ENCODE measurements at regions not wholly inside any gene's neighbourhood (a gene's known extent, or its start where the extent isn't known, plus 50 kb on each side); places are given as distances from the start of the nearest gene placed in this dataset.
"Not testable (repeated sequence)": the region's sequence is repeated elsewhere in the genome, so short reads cannot be mapped to it uniquely, and the experiment has no call there.

GRCh38 chr15:62419192-62419591 is 254.1 kb upstream of the C2CD4B start:
- H3K27ac ChIP-seq, result no peak overlapping the region
- TF ChIP-seq, protein P1, sequence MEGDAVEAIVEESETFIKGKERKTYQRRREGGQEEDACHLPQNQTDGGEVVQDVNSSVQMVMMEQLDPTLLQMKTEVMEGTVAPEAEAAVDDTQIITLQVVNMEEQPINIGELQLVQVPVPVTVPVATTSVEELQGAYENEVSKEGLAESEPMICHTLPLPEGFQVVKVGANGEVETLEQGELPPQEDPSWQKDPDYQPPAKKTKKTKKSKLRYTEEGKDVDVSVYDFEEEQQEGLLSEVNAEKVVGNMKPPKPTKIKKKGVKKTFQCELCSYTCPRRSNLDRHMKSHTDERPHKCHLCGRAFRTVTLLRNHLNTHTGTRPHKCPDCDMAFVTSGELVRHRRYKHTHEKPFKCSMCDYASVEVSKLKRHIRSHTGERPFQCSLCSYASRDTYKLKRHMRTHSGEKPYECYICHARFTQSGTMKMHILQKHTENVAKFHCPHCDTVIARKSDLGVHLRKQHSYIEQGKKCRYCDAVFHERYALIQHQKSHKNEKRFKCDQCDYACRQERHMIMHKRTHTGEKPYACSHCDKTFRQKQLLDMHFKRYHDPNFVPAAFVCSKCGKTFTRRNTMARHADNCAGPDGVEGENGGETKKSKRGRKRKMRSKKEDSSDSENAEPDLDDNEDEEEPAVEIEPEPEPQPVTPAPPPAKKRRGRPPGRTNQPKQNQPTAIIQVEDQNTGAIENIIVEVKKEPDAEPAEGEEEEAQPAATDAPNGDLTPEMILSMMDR (IDR thresholded peaks at IDR 0.05), result no peak
- no peak for TF ChIP-seq ZFX (IDR thresholded peaks at IDR 0.05; ENCODE audit: borderline replicate concordance)

GRCh38 chr15:62420371-62420770 is 255.3 kb upstream of the C2CD4B start:
- H3K27ac ChIP-seq, result not testable (repeated sequence)

DNA sequence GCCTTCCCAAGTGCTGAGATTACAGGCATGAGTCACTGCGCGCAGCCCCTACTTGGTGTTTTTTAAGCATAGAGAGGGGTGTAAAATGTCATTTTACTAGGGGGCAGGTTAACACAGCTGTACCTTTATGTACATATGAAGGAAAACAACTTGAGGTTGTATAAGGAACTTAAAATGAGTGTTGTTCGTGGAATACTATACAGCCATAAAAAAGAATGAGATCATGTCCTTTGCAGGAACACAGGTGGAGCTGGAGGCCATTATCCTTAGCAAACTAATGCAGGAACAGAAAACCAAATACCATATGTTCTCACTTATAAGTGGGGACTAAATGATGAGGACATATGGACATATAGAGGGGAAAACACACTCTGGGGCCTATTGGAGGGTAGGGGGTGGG is 256.2 kb upstream of the C2CD4B start:
- TF ChIP-seq, protein P1 (IDR thresholded peaks at IDR 0.05), result no peak
- no peak for TF ChIP-seq ZFX (IDR thresholded peaks at IDR 0.05; ENCODE audit: borderline replicate concordance)
- H3K27ac ChIP-seq, result no peak overlapping the region

- no peak for TF ChIP-seq ZFX (IDR thresholded peaks at IDR 0.05; ENCODE audit: borderline replicate concordance)
- TF ChIP-seq, protein P1 (IDR thresholded peaks at IDR 0.05), result no peak
- no peak overlapping the region for H3K27ac ChIP-seq
These were observed 261.4 kb upstream of the C2CD4B start for GRCh38 chr15:62426387-62426956.

- TF ChIP-seq ZFX (IDR thresholded peaks at IDR 0.05; ENCODE audit: borderline replicate concordance), result no peak
- TF ChIP-seq, protein P1 (IDR thresholded peaks at IDR 0.05), result no peak
- H3K27ac ChIP-seq, result no peak overlapping the region
These were observed 263.2 kb upstream of the C2CD4B start for GRCh38 chr15:62428259-62428658.

DNA sequence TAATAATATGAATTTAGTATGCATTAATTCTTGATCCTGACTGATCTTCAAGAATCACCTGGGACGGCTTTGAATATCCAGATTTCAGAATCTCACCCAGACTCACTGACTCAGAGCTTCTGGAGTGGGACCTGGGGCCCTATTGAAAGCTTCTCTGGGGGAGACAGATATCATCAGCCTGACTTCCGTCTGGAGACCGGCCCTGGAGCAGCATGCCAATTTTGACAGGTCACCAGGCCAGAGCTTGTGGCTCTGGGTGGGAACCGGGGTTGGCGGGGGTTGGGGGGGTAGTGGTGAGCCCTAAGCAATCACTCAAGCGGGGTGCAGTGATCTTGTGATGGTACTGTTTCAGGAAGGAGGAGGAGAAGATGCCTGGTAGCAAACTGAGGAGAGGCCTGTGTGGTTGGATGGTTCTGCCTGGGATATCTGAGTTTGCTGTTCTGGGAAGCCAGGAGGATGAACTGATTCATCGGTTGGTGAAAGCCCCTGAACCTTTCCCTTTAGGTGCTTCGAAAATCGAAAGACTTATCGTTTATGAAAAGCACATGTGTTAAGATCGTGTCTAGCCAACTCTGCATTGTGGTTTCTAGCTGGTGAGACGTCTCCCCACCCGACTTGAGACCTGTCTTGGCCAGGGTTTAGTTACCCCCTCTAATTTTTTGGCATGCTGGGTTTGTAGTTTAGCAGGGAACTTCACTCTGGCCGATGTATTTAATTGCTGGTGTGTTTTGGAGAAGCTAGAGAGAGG is 263.9 kb upstream of the C2CD4B start:
- no peak for TF ChIP-seq ZFX (IDR thresholded peaks at IDR 0.05; ENCODE audit: borderline replicate concordance)
- TF ChIP-seq, protein P1 (IDR thresholded peaks at IDR 0.05), result no peak
- H3K27ac ChIP-seq, result no peak overlapping the region

DNA sequence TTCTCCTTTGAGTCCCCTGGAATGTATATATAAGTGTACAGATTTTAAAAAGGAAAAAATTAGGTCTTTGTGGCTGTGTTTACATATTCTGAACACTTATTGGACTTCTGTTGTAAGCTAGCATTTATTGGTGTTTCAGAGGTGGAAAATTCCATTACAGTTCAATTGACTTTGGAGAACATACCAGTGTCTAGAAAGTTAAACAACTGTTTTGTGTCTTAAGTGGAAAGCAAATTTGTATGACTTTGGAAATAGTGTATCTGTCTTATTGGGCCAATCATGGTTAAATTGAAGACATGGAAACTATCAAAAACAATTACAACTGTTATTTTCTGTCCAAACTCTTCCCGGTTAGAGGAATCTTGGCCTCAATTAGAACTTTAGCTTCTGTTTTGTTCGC is 265.0 kb upstream of the C2CD4B start:
- no peak overlapping the region for H3K27ac ChIP-seq

More for the DNA sequence above, 265.0 kb upstream of the C2CD4B start:
- no peak for TF ChIP-seq ZFX (IDR thresholded peaks at IDR 0.05; ENCODE audit: borderline replicate concordance)
- TF ChIP-seq, protein P1 (IDR thresholded peaks at IDR 0.05), result no peak

Measured in 22Rv1 (cell line).